ENCODE measurements at regions not wholly inside any gene's neighbourhood (a gene's known extent, or its start where the extent isn't known, plus 50 kb on each side); places are given as distances from the start of the nearest gene placed in this dataset.

- no peaks in the 10 kb centered on the region for H3K4me1 ChIP-seq (ENCODE audit: control insufficient read depth, insufficient read depth, low read length, poor library complexity, severe bottlenecking)
- ATAC-seq (ENCODE audit: low read depth in 2 of 2), result no peak
- H3K4me1 Mint-ChIP-seq, result no peaks in the 10 kb centered on the region
- no peaks in the 10 kb centered on the region for H3K36me3 Mint-ChIP-seq
- DNase-seq, result no peak
- H3K27me3 ChIP-seq (ENCODE audit: control insufficient read depth, insufficient read depth, low read length), result no peaks in the 10 kb centered on the region
- H3K27me3 Mint-ChIP-seq, result peaks cover 5% of the 10 kb centered on the region
- no peak overlapping the region for H3K27ac ChIP-seq (ENCODE audit: insufficient read depth, low read length, poor library complexity, severe bottlenecking)
- peaks cover 0 to 2% (median 0%) of the 10 kb centered on the region in 7 donors for H3K9me3 Mint-ChIP-seq
- H3K4me3 Mint-ChIP-seq, result no peak overlapping the region
- no peak overlapping the region for H3K27ac Mint-ChIP-seq
- no peaks in the 10 kb centered on the region for H3K9me3 ChIP-seq (ENCODE audit: control insufficient read depth in 2 of 2, low read length in 2 of 2)
- H3K4me3 ChIP-seq (ENCODE audit: low read depth, low read length), result no peak overlapping the region
- H3K36me3 ChIP-seq (ENCODE audit: control insufficient read depth, insufficient read depth, low read length), result no peaks in the 10 kb centered on the region
Observed at GRCh38 chrX:40437348-40437747, 143.4 kb upstream of the ATP6AP2 start.

- no peak for DNase-seq
- H3K27ac Mint-ChIP-seq, result no peak overlapping the region
- Histone ChIP-seq H3K27ac (ENCODE audit: insufficient read depth, low read length, poor library complexity, severe bottlenecking) (no peak overlapping the region), H3K9me3 (ENCODE audit: control insufficient read depth in 2 of 2, low read length in 2 of 2) (no peaks in the 10 kb centered on the region), H3K36me3 (ENCODE audit: control insufficient read depth, insufficient read depth, low read length) (no peaks in the 10 kb centered on the region), H3K27me3 (ENCODE audit: control insufficient read depth, insufficient read depth, low read length) (no peaks in the 10 kb centered on the region), H3K4me3 (ENCODE audit: low read depth, low read length) (no peak overlapping the region), H3K4me1 (ENCODE audit: control insufficient read depth, insufficient read depth, low read length, poor library complexity, severe bottlenecking) (no peaks in the 10 kb centered on the region)
- no peak overlapping the region for H3K4me3 Mint-ChIP-seq
- peaks cover 0 to 4% (median 0%) of the 10 kb centered on the region in 7 donors for H3K9me3 Mint-ChIP-seq
- no peaks in the 10 kb centered on the region for H3K4me1 Mint-ChIP-seq
- H3K27me3 Mint-ChIP-seq, result peaks cover 5% of the 10 kb centered on the region
- ATAC-seq (ENCODE audit: low read depth in 2 of 2), result no peak
- H3K36me3 Mint-ChIP-seq, result no peaks in the 10 kb centered on the region
Observed at GRCh38 chrX:40434947-40435346, 145.8 kb upstream of the ATP6AP2 start.

DNA sequence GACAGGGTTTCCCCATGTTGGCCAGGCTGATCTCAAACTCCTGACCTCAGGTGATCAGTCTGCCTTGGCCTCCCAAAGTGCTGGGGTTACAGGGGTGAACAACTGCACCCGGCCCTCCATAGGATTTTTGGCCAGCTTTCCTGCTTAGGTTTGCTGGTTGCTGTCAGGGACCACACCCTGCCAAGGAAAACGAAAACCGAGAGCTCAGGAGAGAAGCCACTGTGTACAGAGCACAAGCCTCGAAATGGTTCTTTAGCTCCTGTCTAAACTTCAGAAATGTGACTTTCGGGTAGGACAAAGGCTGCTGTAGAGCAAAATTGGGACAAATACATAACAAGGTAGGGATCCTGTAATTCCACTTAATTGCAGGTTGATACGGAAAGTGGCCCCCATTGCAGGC is 146.3 kb upstream of the ATP6AP2 start:
- Histone ChIP-seq H3K4me3 (ENCODE audit: low read depth, low read length) (no peak overlapping the region), H3K9me3 (ENCODE audit: control insufficient read depth in 2 of 2, low read length in 2 of 2) (no peaks in the 10 kb centered on the region), H3K27me3 (ENCODE audit: control insufficient read depth, insufficient read depth, low read length) (no peaks in the 10 kb centered on the region), H3K27ac (ENCODE audit: insufficient read depth, low read length, poor library complexity, severe bottlenecking) (no peak overlapping the region), H3K36me3 (ENCODE audit: control insufficient read depth, insufficient read depth, low read length) (no peaks in the 10 kb centered on the region), H3K4me1 (ENCODE audit: control insufficient read depth, insufficient read depth, low read length, poor library complexity, severe bottlenecking) (no peaks in the 10 kb centered on the region)
- no peaks in the 10 kb centered on the region for H3K4me1 Mint-ChIP-seq
- H3K4me3 Mint-ChIP-seq, result no peak overlapping the region
- H3K27ac Mint-ChIP-seq, result no peak overlapping the region
- H3K9me3 Mint-ChIP-seq, result peaks cover 0 to 4% (median 0%) of the 10 kb centered on the region in 7 donors
- no peak for DNase-seq
- peaks cover 5% of the 10 kb centered on the region for H3K27me3 Mint-ChIP-seq
- no peaks in the 10 kb centered on the region for H3K36me3 Mint-ChIP-seq
- no peak for ATAC-seq (ENCODE audit: low read depth in 2 of 2)

- H3K4me1 ChIP-seq (ENCODE audit: control insufficient read depth, insufficient read depth, low read length, poor library complexity, severe bottlenecking), result no peaks in the 10 kb centered on the region
- Mint-ChIP-seq H3K27me3 (peaks cover 9% of the 10 kb centered on the region), H3K4me3 (no peak overlapping the region), H3K36me3 (no peaks in the 10 kb centered on the region), H3K4me1 (no peaks in the 10 kb centered on the region), H3K27ac (no peak overlapping the region), H3K9me3 (peaks cover 0 to 8% (median 0%) of the 10 kb centered on the region in 7 donors)
- no peaks in the 10 kb centered on the region for H3K27me3 ChIP-seq (ENCODE audit: control insufficient read depth, insufficient read depth, low read length)
- ATAC-seq (ENCODE audit: low read depth in 2 of 2), result no peak
- H3K27ac ChIP-seq (ENCODE audit: insufficient read depth, low read length, poor library complexity, severe bottlenecking), result no peak overlapping the region
- no peaks in the 10 kb centered on the region for H3K9me3 ChIP-seq (ENCODE audit: control insufficient read depth in 2 of 2, low read length in 2 of 2)
- H3K4me3 ChIP-seq (ENCODE audit: low read depth, low read length), result no peak overlapping the region
- DNase-seq, result no peak
- H3K36me3 ChIP-seq (ENCODE audit: control insufficient read depth, insufficient read depth, low read length), result no peaks in the 10 kb centered on the region
Observed at GRCh38 chrX:40433160-40433559, 147.6 kb upstream of the ATP6AP2 start.

GRCh38 chrX:40424259-40424658 is 156.5 kb upstream of the ATP6AP2 start:
- Histone ChIP-seq H3K4me3 (ENCODE audit: low read depth, low read length) (no peak overlapping the region), H3K27me3 (ENCODE audit: control insufficient read depth, insufficient read depth, low read length) (no peaks in the 10 kb centered on the region), H3K4me1 (ENCODE audit: control insufficient read depth, insufficient read depth, low read length, poor library complexity, severe bottlenecking) (no peaks in the 10 kb centered on the region), H3K27ac (ENCODE audit: insufficient read depth, low read length, poor library complexity, severe bottlenecking) (no peak overlapping the region), H3K9me3 (ENCODE audit: control insufficient read depth in 2 of 2, low read length in 2 of 2) (no peaks in the 10 kb centered on the region), H3K36me3 (ENCODE audit: control insufficient read depth, insufficient read depth, low read length) (no peaks in the 10 kb centered on the region)
- Mint-ChIP-seq H3K9me3 (peaks cover 0 to 8% (median 0%) of the 10 kb centered on the region in 7 donors), H3K4me1 (no peaks in the 10 kb centered on the region), H3K27ac (no peak overlapping the region), H3K4me3 (no peak overlapping the region), H3K36me3 (no peaks in the 10 kb centered on the region), H3K27me3 (peaks cover 3% of the 10 kb centered on the region)
- DNase-seq (no peak), ATAC-seq (ENCODE audit: low read depth in 2 of 2) (no peak)

GRCh38 chrX:40423299-40423698 is 157.5 kb upstream of the ATP6AP2 start:
- DNase-seq, result peak in 1 of 3 donors; percentile 4
- H3K36me3 Mint-ChIP-seq, result no peaks in the 10 kb centered on the region
- Histone ChIP-seq H3K36me3 (ENCODE audit: control insufficient read depth, insufficient read depth, low read length) (no peaks in the 10 kb centered on the region), H3K27ac (ENCODE audit: insufficient read depth, low read length, poor library complexity, severe bottlenecking) (no peak overlapping the region), H3K4me3 (ENCODE audit: low read depth, low read length) (no peak overlapping the region), H3K9me3 (ENCODE audit: control insufficient read depth in 2 of 2, low read length in 2 of 2) (no peaks in the 10 kb centered on the region), H3K4me1 (ENCODE audit: control insufficient read depth, insufficient read depth, low read length, poor library complexity, severe bottlenecking) (peaks cover 6% of the 10 kb centered on the region), H3K27me3 (ENCODE audit: control insufficient read depth, insufficient read depth, low read length) (no peaks in the 10 kb centered on the region)
- H3K27me3 Mint-ChIP-seq, result no peaks in the 10 kb centered on the region
- peaks cover 0 to 2% (median 0%) of the 10 kb centered on the region in 4 donors for H3K4me1 Mint-ChIP-seq
- H3K27ac Mint-ChIP-seq, result no peak overlapping the region
- peaks cover 0 to 3% (median 0%) of the 10 kb centered on the region in 7 donors for H3K9me3 Mint-ChIP-seq
- ATAC-seq (ENCODE audit: low read depth in 2 of 2), result no peak
- H3K4me3 Mint-ChIP-seq, result no peak overlapping the region

GRCh38 chrX:40422021-40422420 is 158.7 kb upstream of the ATP6AP2 start:
- H3K27me3 Mint-ChIP-seq, result no peaks in the 10 kb centered on the region
- peaks cover 0 to 3% (median 0%) of the 10 kb centered on the region in 7 donors for H3K9me3 Mint-ChIP-seq
- DNase-seq, result no peak
- H3K4me1 ChIP-seq (ENCODE audit: control insufficient read depth, insufficient read depth, low read length, poor library complexity, severe bottlenecking), result peaks cover 6% of the 10 kb centered on the region
- no peak for ATAC-seq (ENCODE audit: low read depth in 2 of 2)
- H3K27me3 ChIP-seq (ENCODE audit: control insufficient read depth, insufficient read depth, low read length), result no peaks in the 10 kb centered on the region
- no peaks in the 10 kb centered on the region for H3K36me3 Mint-ChIP-seq
- H3K36me3 ChIP-seq (ENCODE audit: control insufficient read depth, insufficient read depth, low read length), result no peaks in the 10 kb centered on the region
- no peak overlapping the region for H3K4me3 ChIP-seq (ENCODE audit: low read depth, low read length)
- no peak overlapping the region for H3K27ac ChIP-seq (ENCODE audit: insufficient read depth, low read length, poor library complexity, severe bottlenecking)
- H3K9me3 ChIP-seq (ENCODE audit: control insufficient read depth in 2 of 2, low read length in 2 of 2), result no peaks in the 10 kb centered on the region
- no peak overlapping the region for H3K27ac Mint-ChIP-seq
- H3K4me3 Mint-ChIP-seq, result no peak overlapping the region
- peaks cover 0 to 6% (median 1%) of the 10 kb centered on the region in 4 donors for H3K4me1 Mint-ChIP-seq

DNA sequence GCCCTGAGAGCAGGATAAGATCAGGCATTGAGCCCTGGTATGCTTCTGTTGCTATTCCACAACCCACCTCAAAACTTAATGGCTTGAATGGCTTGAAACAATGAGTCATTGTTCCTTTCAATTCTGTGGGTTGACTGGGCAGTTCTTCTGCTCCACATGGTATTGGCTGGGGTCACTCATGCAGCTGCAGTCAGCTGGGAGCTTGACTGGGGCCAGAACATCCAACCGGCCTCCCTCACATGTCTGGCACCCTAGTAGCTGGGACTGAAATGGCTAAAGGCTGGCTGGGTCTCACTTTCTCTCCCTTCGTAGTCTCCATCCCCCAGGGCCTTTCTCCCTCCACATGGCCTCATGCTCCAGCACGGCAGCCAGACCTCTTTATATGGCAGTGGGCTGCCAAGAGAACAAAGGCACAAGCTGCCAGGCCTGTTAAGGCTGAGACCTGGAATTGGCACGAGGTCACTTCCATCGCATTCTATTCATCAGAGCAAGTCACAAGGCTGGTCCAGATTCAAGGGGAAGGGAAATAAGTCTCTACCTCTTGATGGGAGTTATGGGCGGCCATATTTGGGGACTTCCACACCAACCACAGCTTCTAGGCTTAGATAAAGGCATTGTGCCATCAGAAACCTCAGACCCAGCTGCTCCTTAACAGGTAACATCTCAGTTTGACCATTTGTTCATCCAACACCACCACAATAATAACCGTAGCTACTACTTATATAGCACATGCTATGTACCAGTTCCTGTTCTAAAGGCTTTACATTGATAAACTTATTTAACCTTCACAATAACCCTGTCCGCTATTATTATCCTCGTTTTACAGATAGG is 159.7 kb upstream of the ATP6AP2 start:
- ATAC-seq (ENCODE audit: low read depth in 2 of 2) (no peak), DNase-seq (no peak)
- peaks cover 6% of the 10 kb centered on the region for H3K4me1 ChIP-seq (ENCODE audit: control insufficient read depth, insufficient read depth, low read length, poor library complexity, severe bottlenecking)
- H3K27ac ChIP-seq (ENCODE audit: insufficient read depth, low read length, poor library complexity, severe bottlenecking), result no peak overlapping the region
- H3K9me3 ChIP-seq (ENCODE audit: control insufficient read depth in 2 of 2, low read length in 2 of 2), result no peaks in the 10 kb centered on the region
- H3K9me3 Mint-ChIP-seq, result peaks cover 0 to 3% (median 0%) of the 10 kb centered on the region in 7 donors
- no peaks in the 10 kb centered on the region for H3K36me3 Mint-ChIP-seq
- H3K4me3 Mint-ChIP-seq, result no peak overlapping the region
- H3K27ac Mint-ChIP-seq, result no peak overlapping the region
- H3K27me3 ChIP-seq (ENCODE audit: control insufficient read depth, insufficient read depth, low read length), result no peaks in the 10 kb centered on the region
- H3K27me3 Mint-ChIP-seq, result no peaks in the 10 kb centered on the region
- no peaks in the 10 kb centered on the region for H3K36me3 ChIP-seq (ENCODE audit: control insufficient read depth, insufficient read depth, low read length)
- peaks cover 0 to 6% (median 1%) of the 10 kb centered on the region in 4 donors for H3K4me1 Mint-ChIP-seq
- H3K4me3 ChIP-seq (ENCODE audit: low read depth, low read length), result no peak overlapping the region

All from CD4-positive, CD25-positive, alpha-beta regulatory T cell (primary cell).